Mucosa of gallbladder (tissue), 1 donor: ENCODE measurements at regions not wholly inside any gene's neighbourhood (a gene's known extent, or its start where the extent isn't known, plus 50 kb on each side); places are given as distances from the start of the nearest gene placed in this dataset.
"Not testable (repeated sequence)": the region's sequence is repeated elsewhere in the genome, so short reads cannot be mapped to it uniquely, and the experiment has no call there.

Source experiments
- DNase-seq: peaks from one replicate; pipeline ENCODE4 v3.0.0-alpha.2; 2020; ENCODE audit warnings: low spot score
- donor health status: DM: no; HTN: no; CAD: no.

DNA sequence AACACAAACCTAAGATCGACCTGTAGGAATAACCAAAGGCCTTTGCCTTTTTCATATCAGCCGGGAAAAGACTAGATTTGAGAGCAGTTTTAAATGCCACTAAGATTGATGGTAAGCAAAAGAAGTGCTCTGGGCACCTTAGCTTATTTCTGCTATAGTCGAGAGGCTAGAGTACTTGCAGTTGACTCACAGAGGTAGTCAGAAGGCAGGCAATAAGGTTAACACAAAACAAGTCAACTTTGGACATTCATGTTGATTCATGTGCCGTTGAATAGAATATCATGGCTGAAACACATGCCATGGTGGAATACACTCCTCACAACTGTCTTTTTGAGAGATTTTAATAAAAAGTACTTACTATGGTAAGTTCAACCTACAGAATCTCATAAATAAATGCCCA is 507.6 kb downstream of the ZEB2 start:
- DNase-seq, result no peak

DNA sequence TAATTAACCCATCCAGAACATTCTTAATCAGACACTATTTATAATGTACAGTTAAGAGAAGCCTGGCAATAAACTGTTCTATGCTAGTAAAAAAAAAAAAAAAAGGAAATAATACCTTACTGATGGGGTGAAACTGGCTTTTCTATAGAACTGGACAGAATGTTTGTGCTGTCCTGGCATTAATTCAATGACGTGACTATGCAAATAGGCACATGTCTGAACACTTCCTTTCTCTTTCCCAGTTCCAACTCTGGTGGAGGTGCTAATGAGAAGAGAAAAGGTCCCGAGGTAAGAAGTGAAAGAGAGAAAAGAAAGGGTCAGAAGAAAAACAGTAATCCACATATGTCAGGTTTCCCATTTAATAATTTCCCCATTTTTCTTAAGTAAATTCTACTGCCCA is 508.4 kb downstream of the ZEB2 start:
- DNase-seq, result no peak

DNA sequence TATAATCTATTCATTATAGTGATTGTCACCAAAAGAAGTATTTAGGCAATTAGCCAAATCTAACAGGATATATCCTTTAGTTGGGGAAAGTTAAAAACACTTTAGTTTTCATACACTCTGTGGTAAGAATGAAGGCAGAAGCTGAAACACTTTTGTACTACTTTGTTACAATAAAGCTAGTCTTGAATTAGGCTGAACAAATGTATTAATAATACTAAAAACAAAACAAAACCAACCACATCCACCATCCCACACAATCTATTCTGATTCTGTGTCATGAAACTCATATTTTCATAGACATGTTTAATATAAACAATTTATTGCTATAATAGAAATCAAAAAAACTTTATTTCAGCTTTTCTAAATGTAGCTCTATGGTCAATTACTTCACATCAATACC is 508.8 kb downstream of the ZEB2 start:
- DNase-seq, result no peak

DNA sequence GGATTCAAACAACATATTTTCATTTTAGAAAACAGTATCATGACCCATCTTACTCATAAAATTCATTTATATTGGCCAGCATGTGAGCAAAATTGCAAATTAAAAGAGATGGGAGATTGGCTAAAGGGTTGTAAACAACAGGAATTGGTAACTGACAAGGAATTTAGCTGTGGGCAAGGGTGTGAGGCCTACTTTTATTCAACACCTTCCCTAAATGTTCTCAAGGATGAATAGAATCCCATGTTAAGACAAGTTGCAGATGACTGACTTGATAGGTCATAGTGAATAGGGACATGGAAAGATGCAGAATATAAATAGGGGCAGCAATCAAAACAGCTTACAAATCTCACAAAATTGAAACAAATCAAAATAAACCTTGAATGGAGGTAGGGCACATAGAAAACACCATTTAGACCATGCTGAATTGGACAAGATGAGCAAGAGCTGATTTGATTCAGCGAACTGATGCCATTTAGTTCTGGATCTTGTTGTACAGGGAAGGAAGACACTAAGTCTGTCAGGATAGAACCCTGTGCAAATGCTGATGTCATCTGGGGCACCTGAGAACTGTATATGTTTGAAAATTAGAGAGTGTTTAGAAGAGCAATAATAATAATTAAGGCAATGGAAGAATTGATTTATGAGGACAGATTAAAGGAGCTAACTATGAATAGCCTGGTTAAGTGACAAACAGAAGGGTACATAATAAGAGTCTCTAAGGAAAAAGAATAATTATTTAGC is 509.7 kb downstream of the ZEB2 start:
- DNase-seq, result no peak

DNA sequence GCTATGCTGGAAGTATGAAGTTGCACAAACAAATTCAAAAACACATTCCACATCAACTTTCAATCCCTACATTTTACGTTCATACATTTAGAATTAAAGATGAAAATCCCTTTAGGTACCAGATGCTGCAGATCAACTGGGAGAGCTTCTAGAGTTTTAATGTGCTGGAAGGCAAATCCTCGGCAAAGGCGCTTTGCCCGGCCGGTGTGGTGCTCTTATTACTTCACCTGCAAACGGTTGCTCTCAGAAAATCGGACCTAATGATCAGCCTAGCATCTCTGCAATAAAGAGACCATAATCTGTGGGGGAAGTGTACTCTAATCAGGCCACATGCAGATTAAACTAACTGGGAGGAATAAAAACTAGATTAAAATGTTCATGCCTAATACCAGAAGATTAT is 513.8 kb downstream of the ZEB2 start:
- DNase-seq, result no peak

DNA sequence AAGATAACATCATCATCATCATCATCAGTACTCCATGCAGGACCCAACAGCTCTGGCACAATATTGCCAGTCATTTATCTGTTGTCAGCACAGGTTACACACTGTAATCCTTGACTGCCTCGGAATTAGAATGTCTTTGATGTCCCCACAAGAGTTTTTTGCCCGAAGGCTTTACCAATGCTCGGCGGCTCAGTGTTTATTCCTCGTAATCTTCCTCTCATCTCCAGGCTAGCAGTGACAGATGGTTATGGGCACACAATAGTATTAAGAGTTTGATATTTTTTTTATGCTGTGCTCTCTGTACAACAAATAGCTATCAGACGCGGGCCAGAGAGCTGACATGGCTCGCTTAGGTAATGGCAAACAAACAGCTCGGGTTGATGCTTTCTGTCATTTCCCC is 515.2 kb downstream of the ZEB2 start:
- DNase-seq, result no peak

DNA sequence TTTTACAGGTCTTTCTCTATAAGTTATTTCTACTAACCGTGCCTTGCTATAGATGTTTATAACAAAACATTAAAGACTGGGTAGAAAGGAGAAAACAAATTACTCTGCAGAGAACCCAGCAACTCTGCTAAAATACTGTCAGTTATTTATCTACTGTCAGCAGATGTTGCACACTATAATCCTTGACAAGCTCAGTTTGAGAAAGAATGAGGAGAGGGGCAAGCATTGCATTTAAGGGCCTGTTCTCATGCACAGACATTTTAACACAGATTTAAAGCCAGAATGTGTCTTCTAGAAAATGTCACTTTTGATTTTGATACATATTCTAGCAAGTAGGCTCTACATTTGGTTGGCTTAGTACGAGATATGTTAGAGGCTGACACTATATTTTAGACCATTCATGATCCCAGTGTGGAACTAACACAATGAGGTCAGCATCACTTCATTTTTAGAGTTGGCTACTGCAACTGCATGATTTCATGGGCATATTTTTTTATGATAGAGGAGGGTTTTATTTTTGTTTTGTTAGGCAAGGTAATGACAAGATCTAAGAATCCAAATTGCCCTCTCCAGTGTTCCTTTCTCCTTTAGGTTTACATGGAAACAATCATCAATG is 516.4 kb downstream of the ZEB2 start:
- no peak for DNase-seq

DNA sequence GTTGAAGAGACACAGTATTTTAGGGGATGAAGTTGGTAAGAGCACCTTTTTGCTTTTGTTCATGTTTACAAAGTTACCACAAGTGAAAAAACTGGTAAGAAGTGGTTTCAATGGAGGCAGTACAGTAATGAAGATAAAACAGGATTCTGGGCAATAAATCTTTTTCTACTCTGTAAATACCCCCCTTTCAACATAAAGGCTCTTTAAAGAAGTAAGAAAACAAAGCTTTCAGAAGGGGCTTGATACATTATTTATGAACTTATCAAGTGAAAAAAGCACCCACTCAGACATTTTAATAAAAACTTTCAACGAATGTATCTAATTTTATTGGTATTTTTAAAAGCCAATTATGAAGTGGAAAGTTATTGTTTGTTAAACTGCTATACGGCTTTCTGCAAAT is 522.9 kb downstream of the ZEB2 start:
- DNase-seq, result no peak

DNA sequence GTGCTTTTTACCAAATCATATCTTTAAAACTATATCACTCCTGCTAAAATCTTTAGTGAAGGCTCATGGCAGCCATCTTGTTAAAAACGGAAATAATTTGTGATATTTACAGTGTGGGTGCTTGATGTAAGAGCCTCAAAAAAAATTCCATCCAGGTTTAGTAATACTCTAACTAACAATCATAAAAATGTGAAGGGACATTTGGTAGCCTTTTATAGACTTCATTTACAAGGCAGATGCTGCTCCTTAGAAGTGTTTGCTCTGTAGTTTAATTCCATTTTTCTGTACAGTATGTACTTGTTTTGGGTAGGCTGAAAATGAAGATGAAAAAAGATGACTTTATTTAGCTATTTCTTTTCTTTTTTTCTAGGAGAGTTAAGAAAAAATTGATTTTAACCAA is 525.0 kb downstream of the ZEB2 start:
- no peak for DNase-seq

DNA sequence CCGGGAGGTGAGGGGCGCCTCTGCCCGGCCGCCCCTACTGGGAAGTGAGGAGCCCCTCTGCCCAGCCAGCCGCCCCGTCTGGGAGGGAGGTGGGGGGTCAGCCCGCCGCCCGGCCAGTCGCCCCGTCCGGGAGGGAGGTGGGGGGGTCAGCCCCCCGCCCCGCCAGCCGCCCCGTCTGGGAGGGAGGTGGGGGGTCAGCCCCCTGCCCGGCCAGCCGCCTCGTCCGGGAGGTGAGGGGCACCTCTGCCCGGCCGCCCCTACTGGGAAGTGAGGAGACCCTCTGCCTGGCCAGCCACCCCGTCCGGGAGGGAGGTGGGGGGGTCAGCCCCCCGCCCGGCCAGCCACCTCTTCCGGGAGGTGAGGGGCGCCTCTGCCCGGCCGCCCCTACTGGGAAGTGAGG is 528.3 kb downstream of the ZEB2 start:
- DNase-seq, result not testable (repeated sequence)

DNA sequence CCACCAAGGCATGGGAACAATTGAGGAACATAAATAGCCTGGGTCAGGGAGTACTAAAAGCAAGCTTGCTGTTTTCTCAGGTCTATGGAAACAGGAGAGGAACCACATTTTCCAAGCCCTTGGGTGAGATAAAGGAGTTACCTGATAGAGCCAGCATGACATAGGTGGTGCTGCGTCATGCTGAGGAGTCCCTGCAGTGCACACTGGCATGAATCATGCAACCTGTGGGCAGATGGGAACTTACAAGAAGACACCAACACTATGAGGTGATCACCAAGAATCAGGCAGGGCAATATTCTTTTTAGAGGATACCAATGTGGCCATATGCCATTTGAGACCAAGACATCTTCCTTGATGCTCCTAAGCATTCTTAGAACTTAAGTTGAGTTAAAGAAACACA is 531.8 kb downstream of the ZEB2 start:
- no peak for DNase-seq

DNA sequence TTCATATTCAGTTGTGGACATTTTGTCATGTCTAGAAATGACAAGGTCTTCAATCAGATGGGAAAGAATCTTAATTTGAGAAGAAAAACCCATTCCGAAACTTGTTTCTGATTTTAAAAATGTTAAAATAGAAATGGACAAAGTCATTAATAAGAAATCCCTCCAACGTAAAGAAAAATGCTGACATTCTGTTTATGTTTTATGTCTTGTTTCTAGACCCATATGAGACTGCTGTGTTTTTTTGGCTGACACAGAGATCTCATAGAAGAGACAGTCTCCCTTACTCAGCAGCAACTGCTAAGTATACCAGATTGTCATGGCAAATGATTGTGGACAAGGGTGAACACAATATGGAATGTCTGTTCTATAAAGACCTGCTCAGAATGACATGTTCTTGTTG is 538.5 kb downstream of the ZEB2 start:
- DNase-seq, result no peak

DNA sequence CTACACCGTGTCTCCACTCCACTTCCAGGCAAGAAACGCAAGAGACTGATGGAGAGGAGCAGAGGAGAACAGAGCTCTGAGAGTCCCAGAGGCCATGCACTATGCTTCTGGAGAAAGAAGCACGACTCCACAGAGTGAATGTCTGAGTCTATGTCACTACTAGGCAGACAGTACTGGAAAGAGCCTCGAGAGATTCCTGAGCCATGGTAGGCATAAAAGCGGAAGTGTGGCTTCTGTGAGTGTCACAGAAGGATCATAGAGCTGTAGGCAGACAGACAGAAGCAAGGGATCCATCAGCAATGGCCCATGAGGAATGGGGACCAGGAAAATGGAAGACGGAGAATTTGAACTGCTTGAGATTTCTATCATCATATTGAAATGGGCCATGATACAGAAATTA is 542.6 kb downstream of the ZEB2 start:
- no peak for DNase-seq

DNA sequence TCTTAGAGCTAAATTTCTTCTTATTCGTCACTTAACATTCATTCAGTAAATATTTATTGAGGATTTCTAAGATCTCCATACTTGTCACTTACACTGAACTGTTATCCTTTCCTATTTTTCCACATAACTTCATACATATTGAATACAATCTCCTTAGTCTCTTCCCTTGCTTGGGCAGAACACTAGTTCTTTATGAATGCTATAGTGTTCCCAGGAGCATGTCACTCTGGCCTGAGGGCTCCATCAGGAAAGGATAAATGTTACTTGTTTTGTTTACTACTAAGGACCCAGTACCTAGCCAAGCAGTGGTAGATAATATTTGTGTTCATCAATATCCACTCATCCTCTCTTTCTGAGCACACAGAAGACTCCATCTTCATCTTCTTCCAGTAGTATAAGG is 544.7 kb downstream of the ZEB2 start:
- DNase-seq, result no peak

DNA sequence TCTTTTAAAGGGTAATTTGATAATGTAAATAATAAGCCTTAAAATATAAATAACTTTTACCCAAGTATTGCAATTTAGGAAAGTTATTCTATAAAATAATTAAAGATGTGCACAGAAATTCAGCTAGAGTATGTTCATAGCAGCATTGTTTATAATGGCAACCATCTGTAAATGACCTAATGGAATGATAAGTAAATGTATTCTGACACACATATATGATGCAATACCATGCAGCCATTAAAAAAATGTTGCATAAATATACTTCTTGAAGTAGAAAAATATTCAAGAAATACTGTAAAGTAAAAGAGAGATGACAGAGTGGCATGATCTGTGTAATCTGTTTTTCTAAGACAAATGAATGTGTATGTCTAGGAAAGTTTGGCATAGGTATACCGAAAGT is 545.7 kb downstream of the ZEB2 start:
- DNase-seq, result no peak

DNA sequence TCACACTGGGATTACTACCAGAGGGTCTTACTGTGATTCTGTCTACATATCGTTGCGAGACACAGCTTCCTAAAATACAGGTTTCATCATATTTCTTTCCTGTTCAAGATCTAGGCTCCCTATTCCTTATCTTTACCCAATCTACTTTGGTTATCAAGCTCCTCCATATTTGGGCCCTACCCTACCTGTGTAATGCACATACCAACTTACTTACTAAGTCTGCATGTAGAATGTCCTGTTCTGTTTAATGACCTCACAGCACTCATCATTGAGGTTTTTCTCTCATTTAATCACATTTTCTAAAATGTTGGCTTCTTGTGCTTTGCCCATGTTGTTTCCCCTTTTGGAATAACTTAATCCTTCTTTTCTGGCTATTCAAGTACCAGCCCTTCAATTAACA is 551.1 kb downstream of the ZEB2 start:
- no peak for DNase-seq

DNA sequence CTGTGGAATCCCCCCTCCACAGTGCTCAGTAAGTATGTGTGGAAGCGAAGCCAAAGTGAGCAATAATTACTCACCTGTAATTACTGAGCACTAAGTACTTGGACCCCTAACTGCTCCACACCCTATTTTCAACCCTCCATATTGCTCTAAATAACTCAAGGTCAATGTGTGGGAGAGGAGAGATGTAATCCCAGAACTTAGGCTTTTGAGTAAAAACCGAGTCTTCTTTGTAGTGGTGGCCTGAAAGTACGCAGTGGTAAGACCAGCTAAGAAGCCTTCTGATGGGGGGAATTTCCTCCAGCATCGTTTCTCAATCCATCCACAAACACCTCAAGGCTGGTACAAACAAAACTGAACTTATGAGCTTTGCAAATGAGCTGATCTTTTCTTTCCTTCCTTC is 551.6 kb downstream of the ZEB2 start:
- DNase-seq, result no peak

DNA sequence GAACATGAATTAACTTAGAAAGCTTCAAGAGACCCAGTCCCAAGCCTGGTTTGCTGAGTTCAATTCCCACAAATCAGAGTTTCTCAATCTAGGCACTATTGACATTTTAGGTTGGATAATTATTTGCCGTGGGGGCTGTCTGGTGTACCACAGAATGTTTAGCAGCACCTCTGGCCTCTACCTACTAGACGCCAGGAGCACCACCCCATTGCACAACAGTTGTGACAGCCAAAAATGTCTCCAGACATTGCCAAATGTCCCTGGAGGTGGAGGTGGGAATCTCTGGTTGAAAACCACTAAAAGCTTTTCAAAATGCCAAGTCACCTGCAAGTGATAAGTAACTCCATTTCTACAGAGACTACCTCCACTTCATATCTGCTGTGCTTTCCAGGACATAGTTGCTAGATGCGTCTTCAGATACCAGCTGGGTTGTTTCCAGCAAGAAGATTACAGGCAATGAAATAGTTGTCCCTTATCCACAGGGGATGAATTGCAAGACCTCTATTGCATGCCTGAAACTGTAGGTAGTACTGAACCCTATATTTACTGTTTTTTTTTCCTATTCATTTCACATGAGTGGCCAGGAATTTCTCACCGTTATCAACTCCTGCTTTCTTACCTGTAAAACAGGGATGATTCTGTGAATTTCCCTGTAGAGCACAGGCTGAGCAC is 554.3 kb downstream of the ZEB2 start:
- no peak for DNase-seq

DNA sequence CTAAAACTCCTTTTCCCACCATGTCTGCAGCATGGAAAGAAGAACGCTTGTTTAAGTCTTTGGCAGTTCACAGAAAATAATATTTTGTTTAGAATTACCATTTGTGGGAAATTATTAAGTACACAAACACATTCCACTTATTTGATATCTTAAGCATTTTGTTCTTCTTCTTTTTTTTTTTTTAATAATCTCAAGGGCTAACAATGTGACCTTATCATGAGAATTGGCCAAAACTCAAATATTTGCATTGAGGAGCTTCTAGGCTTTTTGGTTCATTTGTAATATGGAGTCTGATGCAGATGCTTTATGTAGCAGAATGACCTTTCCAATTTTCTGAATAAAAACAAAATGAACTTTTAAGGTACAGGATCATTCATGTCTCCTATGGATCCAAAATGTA is 555.0 kb downstream of the ZEB2 start:
- no peak for DNase-seq

DNA sequence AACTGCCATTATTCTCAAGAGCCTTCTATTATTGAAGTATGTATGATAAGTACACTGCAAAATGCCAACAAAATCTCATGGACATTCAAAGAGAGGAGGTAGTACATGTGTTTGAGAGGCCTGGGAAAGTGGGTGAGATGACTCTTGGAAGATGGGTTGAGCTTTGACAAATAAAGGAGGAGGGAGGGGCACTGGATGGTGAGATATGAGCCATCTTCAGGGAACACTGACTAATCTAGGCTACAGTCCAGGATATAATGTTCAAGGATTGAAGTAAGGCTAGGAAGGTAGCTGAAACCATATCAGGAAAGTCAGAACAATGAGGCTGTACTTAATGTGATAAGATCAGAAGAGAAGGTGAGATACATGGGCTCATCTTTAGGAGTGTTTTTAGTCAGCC is 559.7 kb downstream of the ZEB2 start:
- no peak for DNase-seq

DNA sequence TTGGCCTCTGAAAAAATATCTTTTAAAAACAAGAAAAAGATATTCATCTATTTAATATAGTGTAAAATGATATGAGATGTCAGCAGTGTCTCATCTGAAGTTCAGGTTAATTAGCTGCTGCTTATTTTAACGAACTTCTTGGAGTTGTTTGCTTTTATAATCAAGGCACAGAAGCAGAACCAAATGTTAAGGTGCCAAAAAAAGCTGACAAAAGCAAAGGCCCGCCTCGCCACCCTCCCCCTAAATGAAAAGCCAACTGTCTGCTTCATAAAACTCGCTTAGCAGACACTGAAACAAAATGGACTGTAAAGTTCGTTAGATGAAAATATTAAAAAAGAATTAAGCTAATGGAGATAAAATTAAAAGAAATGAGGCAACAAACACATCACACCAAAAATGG is 562.6 kb downstream of the ZEB2 start:
- DNase-seq, result no peak

DNA sequence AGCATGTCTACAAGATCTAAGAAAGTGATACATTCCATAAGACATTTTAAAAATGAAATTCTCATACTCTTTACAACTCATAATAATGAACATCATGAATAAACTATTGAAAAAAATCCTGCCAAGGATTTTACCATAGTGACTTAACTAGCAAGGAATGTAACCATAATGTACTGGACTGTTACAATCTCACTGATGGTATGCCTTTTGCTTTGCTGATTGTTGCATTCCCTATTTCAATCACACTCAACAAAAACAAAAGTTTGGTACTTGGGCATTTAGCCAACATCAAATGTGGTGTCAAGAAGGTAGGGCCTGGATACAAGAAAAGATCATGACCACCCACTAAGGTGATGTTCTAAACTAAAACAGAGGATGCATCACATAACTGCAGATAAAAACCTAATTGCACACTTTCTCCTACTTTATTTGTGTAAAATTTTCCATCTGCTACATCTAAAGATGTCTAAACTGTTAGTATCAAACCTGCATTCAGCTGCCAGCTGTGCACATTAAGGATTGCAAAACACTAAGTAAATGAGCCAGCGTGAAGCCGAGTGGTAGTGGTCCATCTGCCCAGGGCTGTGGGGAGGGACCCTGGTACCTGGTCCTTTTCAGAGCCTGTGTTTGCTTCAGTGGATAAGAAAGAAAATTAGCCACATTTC is 564.4 kb downstream of the ZEB2 start:
- DNase-seq, result no peak

DNA sequence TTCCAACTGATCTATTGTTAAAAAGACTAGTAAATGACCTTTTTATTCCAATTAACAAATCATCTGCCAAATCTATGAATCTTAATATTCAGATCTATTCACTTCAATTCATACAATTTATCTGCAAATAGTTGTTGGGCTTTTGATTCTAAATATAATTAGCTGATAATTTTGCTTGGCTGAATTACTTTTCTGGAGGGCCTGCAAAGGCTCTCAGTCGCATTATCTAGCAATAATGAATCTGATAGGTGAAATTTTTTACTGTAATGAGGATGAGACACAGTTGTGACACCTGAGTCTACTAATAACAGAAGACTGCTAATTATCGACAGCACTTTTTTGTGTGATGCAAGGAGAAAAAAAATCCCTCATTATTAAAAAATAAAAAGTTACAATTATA is 565.1 kb downstream of the ZEB2 start:
- no peak for DNase-seq
